Activated naive CD4-positive, alpha-beta T cell treated with anti-CD3 and anti-CD28 coated beads, Interleukin-2, amount 50 U/mL, for 72 hours (primary cell): ENCODE measurements at regions not wholly inside any gene's neighbourhood (a gene's known extent, or its start where the extent isn't known, plus 50 kb on each side); places are given as distances from the start of the nearest gene placed in this dataset.
"Not testable (repeated sequence)": the region's sequence is repeated elsewhere in the genome, so short reads cannot be mapped to it uniquely, and the experiment has no call there.

ENCODE experiments used
- ATAC-seq, 2 donors: fragments of 150-1000 bp; cut with Tn5 transposase; 2 replicates each; pipeline ENCODE4 v1.10.0; 2021; ENCODE audit warnings: mild to moderate bottlenecking in 2 of 2, moderate library complexity in 2 of 2
- DNase-seq, 2 donors: peaks; one replicate each; pipeline ENCODE4 v3.0.0; 2021 to 2022; ENCODE audit warnings: low spot score in 2 of 2
- H3K27ac Mint-ChIP-seq, 2 donors: one replicate each; pipeline ENCODE4 v1.8.0; 2022; ENCODE audit warnings: mild to moderate bottlenecking in 2 of 2, mixed read lengths in 2 of 2
- H3K36me3 Mint-ChIP-seq, 2 donors: one replicate each; pipeline ENCODE4 v1.8.0; 2022; ENCODE audit warnings: mixed read lengths in 2 of 2
- H3K9me3 Mint-ChIP-seq, 2 donors: one replicate each; pipeline ENCODE4 v1.8.0; 2022; ENCODE audit warnings: mixed read lengths in 2 of 2

GRCh38 chr17:45554479-45554878 is 64.0 kb upstream of the PLEKHM1 start:
- not testable (repeated sequence) for H3K27ac Mint-ChIP-seq, H3K9me3 Mint-ChIP-seq, H3K36me3 Mint-ChIP-seq, DNase-seq, ATAC-seq

GRCh38 chr17:45558821-45559220 is 68.3 kb upstream of the PLEKHM1 start:
- H3K36me3 Mint-ChIP-seq, DNase-seq, ATAC-seq, H3K27ac Mint-ChIP-seq, H3K9me3 Mint-ChIP-seq: not testable (repeated sequence)

DNA sequence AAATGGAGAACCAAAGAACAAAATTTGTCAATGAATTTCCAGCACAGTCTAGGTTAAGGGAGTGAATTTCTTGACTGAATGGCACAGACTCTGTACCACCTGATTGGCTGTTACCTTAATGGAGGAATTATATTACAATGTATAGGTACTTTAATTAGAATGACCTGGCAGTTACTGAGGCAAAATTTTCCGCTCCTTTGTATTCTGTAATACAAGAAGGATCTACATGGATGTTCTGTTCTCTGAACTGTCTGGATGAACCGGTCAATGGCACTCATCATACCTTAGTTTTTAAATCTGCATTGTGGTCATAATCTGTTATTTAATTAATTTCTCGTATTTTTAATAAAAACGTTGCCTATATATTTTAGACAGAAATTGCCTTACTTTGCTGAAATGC is 72.3 kb upstream of the PLEKHM1 start:
- not testable (repeated sequence) for H3K36me3 Mint-ChIP-seq, H3K9me3 Mint-ChIP-seq, ATAC-seq, DNase-seq, H3K27ac Mint-ChIP-seq

DNA sequence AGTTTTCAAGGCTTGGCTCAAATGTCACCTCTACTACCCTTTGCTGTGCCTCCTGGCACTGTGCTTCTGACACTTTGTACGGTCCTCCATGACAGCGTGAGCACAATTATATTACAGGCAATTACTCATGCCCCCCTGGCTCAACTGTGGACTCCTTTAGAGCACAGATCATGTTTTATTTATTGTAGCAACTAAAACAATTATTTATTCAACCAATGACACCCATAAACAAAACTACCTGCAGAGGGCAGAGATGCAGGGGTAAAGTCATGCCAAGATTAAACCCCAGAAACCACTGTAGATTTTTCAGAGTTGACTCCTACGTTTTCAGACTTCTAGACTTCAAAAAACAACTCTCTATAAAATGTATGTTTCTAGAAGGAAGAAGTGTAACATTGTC is 72.8 kb upstream of the PLEKHM1 start:
- ATAC-seq, H3K27ac Mint-ChIP-seq, DNase-seq, H3K36me3 Mint-ChIP-seq, H3K9me3 Mint-ChIP-seq: not testable (repeated sequence)

DNA sequence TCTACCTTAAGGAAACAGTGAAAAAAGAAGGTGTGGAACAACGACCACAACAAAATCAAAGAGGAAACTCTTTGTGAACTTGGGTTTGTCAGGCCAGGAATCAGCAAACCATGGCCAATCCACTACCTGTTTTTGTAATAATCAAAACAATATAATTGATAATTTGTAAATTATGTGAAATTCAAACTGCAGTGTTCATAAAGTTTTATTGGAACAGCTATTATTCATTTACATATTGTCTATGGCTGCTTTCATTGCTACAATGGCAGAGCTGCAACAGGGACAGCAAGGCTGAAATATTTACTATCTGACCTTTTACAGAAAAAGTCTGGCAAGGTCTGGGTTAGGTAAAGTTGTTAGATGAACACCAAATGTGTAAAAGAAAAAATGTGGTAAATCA is 77.8 kb upstream of the PLEKHM1 start:
- H3K9me3 Mint-ChIP-seq, DNase-seq, H3K27ac Mint-ChIP-seq, H3K36me3 Mint-ChIP-seq, ATAC-seq: not testable (repeated sequence)

- not testable (repeated sequence) for H3K9me3 Mint-ChIP-seq, H3K36me3 Mint-ChIP-seq, DNase-seq
- peak overlapping the region in 1 of 2 donors; percentile 5 for H3K27ac Mint-ChIP-seq
- peak in 1 of 2 donors; percentile 10 for ATAC-seq
Measured at GRCh38 chr17:45573326-45573725, 82.8 kb upstream of the PLEKHM1 start.

DNA sequence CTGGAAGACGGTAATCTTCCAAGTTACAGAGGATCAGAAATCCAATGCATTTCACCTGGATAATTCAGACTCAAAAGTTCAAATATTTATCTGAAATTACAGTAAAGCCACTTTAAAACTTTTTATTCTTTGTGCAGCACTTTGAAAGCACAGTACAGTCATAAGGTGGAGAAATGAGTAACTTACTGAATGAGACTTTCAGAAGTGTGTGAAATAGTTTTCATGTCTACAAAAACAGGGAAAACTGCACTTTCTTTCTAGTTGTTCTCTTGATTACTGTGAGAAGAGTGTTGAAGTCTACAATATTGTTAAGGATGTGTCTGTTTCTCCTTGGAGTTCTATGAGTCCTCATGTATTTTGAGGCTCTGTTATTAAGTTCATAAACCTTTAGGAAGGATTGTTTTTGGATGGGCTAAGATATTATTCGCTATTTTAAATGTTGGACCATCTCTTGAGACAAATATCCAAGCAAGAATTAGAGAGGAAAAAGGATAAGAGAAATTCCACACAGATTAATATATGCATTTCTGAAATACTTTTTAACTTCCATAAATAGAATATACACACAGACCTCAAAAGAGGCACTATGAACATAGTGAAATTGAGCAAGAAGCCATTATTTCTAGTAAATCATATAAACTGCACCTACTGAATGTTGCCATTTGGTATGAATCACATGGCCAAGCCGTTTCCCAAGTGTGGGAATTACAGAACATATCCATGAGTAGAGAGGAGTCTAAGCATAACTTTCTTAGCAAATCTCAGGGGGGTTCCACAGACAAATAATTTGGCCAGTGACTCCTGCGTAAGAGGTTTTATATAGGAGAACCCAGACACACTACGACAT is 83.6 kb upstream of the PLEKHM1 start:
- ATAC-seq (peak; percentile 80 to 88), DNase-seq (no peak)
- no peaks in the 10 kb centered on the region for H3K36me3 Mint-ChIP-seq
- no peaks in the 10 kb centered on the region for H3K9me3 Mint-ChIP-seq
- peak overlapping the region in 1 of 2 donors; percentile 5 for H3K27ac Mint-ChIP-seq

DNA sequence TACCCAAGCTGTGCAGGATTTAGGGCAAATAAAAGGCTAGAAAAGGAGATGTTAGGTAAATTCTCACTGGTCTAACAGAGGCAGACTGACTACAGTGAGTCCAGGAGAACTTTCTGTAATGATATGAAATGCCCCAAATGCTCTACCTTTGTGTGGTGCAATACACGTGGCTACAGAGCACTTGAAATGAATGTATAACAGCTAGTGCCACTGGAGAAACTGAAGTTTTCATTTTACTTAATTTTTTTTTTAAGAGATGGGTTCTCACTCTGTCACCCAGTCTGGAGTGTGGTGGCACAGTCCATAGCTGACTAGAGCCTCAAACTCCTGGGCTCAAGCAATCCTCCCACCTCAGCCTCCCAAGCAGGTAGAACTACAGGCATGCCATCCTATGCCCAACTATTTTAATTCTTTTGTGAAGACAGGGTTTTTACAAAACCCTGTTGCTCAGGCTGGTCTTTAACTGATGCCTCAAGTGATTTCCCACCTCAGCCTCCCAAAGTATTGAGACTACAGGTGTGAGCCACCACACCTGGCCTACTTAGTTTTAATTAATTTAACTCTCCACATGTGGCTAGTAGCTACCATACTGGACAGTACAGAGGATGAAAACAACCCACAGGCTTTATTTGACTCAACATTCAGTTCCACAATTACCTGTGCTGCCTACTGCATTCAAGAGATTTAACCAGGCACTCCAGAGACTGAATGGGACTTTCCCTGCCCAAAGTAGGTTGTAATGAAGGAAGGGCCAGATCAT is 84.8 kb upstream of the PLEKHM1 start:
- H3K9me3 Mint-ChIP-seq = no peaks in the 10 kb centered on the region
- DNase-seq = no peak
- no peaks in the 10 kb centered on the region for H3K36me3 Mint-ChIP-seq
- H3K27ac Mint-ChIP-seq = no peak overlapping the region
- ATAC-seq = peak; percentile 55 to 78

GRCh38 chr17:45576527-45577307 is 86.2 kb upstream of the PLEKHM1 start:
- ATAC-seq, H3K36me3 Mint-ChIP-seq, DNase-seq, H3K9me3 Mint-ChIP-seq: not testable (repeated sequence)
- peak overlapping the region in 1 of 2 donors; percentile 10 for H3K27ac Mint-ChIP-seq

GRCh38 chr17:45577571-45578279 is 87.2 kb upstream of the PLEKHM1 start:
- ATAC-seq = no peak
- Mint-ChIP-seq H3K27ac (no peak overlapping the region), H3K9me3 (no peaks in the 10 kb centered on the region), H3K36me3 (peaks cover 0 to 12% of the 10 kb centered on the region in 2 donors)
- no peak for DNase-seq

GRCh38 chr17:45578516-45579455 is 88.3 kb upstream of the PLEKHM1 start:
- Mint-ChIP-seq H3K36me3 (peaks cover 5 to 15% of the 10 kb centered on the region in 2 donors), H3K27ac (no peak overlapping the region), H3K9me3 (no peaks in the 10 kb centered on the region)
- no peak for DNase-seq
- no peak for ATAC-seq

GRCh38 chr17:45579529-45580495 is 89.3 kb upstream of the PLEKHM1 start:
- Mint-ChIP-seq H3K9me3 (no peaks in the 10 kb centered on the region), H3K27ac (peak overlapping the region in 1 of 2 donors; percentile 7), H3K36me3 (peaks cover 11 to 21% of the 10 kb centered on the region in 2 donors)
- no peak for DNase-seq
- no peak for ATAC-seq

- peaks cover 17 to 21% of the 10 kb centered on the region in 2 donors for H3K36me3 Mint-ChIP-seq
- H3K9me3 Mint-ChIP-seq = no peaks in the 10 kb centered on the region
Measured at GRCh38 chr17:45580924-45581323, 90.4 kb upstream of the PLEKHM1 start.

DNA sequence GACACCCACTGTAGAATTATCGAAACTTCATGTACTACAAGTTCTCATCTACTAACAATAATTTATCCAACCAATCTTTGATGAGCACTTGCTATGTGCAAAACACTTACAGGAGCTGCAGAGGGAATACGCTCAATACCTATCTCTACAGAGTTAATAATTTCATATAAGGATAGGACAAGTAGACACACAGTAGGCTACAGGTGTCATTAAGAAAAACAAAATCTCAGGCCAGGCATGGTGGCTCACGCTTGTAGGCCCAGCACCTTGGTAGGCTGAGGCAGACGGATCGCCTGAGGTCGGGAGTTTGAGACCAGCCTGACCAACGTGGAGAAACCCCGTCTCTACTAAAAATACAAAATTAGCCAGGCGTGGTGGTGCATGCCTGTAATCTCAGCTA is 91.3 kb upstream of the PLEKHM1 start:
- Mint-ChIP-seq H3K36me3 (peaks cover 17 to 21% of the 10 kb centered on the region in 2 donors), H3K27ac (no peak overlapping the region), H3K9me3 (no peaks in the 10 kb centered on the region)
- DNase-seq = no peak
- no peak for ATAC-seq

More at GRCh38 chr17:45580924-45581323, 90.4 kb upstream of the PLEKHM1 start:
- no peak for DNase-seq
- no peak for ATAC-seq
- no peak overlapping the region for H3K27ac Mint-ChIP-seq
